ENCODE measurements at regions not wholly inside any gene's neighbourhood (a gene's known extent, or its start where the extent isn't known, plus 50 kb on each side); places are given as distances from the start of the nearest gene placed in this dataset.

DNA sequence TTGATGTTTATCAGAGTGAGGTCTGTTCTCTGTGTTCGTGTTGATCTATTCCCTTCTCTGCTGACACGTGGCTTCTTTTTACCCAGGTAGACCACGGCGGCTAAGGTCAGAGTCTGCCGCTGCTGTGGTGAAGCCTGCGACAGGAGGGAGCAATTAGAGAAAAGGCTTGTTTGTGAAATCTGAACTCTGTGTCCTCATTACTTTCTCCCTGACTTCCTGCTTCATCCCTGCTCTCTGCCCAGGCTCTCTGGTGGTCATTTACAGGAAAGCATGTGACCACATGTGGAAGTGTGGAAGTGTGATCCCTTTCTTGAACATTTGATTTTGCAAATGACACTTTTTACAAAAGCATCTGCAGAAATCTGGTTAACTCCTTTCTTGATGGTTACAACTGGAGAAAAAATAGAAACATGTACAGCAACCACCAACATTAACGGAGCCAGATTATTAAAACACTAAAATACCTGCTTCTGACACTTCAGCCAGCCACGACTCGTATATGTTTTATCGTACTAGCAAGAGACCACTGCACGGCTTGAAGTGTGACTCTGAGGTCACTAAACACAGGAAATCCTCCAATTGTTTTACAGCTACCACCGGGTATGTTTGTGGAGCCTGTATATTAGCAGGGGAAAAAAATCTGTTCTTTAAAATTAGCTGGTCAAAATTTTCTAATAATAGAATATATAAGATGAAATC lies 388.6 kb upstream of the TMPO start:
- TF ChIP-seq, protein P1, sequence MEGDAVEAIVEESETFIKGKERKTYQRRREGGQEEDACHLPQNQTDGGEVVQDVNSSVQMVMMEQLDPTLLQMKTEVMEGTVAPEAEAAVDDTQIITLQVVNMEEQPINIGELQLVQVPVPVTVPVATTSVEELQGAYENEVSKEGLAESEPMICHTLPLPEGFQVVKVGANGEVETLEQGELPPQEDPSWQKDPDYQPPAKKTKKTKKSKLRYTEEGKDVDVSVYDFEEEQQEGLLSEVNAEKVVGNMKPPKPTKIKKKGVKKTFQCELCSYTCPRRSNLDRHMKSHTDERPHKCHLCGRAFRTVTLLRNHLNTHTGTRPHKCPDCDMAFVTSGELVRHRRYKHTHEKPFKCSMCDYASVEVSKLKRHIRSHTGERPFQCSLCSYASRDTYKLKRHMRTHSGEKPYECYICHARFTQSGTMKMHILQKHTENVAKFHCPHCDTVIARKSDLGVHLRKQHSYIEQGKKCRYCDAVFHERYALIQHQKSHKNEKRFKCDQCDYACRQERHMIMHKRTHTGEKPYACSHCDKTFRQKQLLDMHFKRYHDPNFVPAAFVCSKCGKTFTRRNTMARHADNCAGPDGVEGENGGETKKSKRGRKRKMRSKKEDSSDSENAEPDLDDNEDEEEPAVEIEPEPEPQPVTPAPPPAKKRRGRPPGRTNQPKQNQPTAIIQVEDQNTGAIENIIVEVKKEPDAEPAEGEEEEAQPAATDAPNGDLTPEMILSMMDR (IDR thresholded peaks at IDR 0.05; ENCODE audit: unreplicated experiment): no peak
- intact Hi-C loops (cut with micrococcal nuclease; ENCODE audit: unreplicated experiment): no loop called here
- no peak overlapping the region for H3K4me3 Mint-ChIP-seq (ENCODE audit: low read depth, unreplicated experiment)
- H3K4me1 Mint-ChIP-seq (ENCODE audit: low read depth, unreplicated experiment): peaks cover 20% of the 10 kb centered on the region
- BruUV-seq (replicated peaks): no TSS peak
- no peaks in the 10 kb centered on the region for H3K27me3 Mint-ChIP-seq (ENCODE audit: unreplicated experiment)
- no peaks in the 10 kb centered on the region for H3K9me3 Mint-ChIP-seq (ENCODE audit: low read depth, unreplicated experiment)
- H3K36me3 Mint-ChIP-seq (ENCODE audit: insufficient read depth, unreplicated experiment): no peaks in the 10 kb centered on the region
- CTCF ChIA-PET: interaction anchor here (1.0 kb wide), 1 partner anchor 69 kb away, joined by 3 read pairs; no protein-coding TSS in a partner anchor
- DNase-seq: peak; percentile 29
- H3K27ac Mint-ChIP-seq (ENCODE audit: unreplicated experiment): peak overlapping the region; percentile 4

DNA sequence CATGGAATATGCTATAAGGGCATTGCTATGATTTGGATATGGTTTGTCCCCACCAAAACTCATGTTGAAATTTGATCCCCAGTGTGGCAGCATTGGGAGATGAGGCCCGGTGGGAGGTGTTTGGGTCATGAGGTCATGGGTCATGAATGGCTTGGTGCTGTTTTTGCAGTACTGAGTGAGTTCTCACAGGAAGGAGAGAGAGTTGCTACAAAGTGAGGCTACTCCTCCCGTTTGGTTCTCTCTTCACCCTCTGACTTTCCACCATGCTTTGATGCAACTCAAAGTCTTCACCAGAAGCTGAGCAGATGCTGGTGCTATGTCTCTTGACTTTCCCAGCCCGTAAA lies 388.1 kb upstream of the TMPO start:
- Mint-ChIP-seq H3K9me3 (ENCODE audit: low read depth, unreplicated experiment) (no peaks in the 10 kb centered on the region), H3K4me3 (ENCODE audit: low read depth, unreplicated experiment) (no peak overlapping the region), H3K36me3 (ENCODE audit: insufficient read depth, unreplicated experiment) (no peaks in the 10 kb centered on the region), H3K4me1 (ENCODE audit: low read depth, unreplicated experiment) (peaks cover 20% of the 10 kb centered on the region), H3K27ac (ENCODE audit: unreplicated experiment) (peak overlapping the region; percentile 50), H3K27me3 (ENCODE audit: unreplicated experiment) (no peaks in the 10 kb centered on the region)
- CTCF ChIA-PET: interaction anchor here (1.0 kb wide), 1 partner anchor 70 kb away, joined by 3 read pairs; no protein-coding TSS in a partner anchor
- no TSS peak for BruUV-seq (replicated peaks)
- TF ChIP-seq, protein P1 (IDR thresholded peaks at IDR 0.05; ENCODE audit: unreplicated experiment): no peak
- intact Hi-C loops (cut with micrococcal nuclease; ENCODE audit: unreplicated experiment): no loop called here
- DNase-seq: no peak

GRCh38 chr12:98127854-98128253 lies 387.5 kb upstream of the TMPO start:
- H3K9me3 Mint-ChIP-seq (ENCODE audit: low read depth, unreplicated experiment): no peaks in the 10 kb centered on the region
- no peaks in the 10 kb centered on the region for H3K36me3 Mint-ChIP-seq (ENCODE audit: insufficient read depth, unreplicated experiment)
- CTCF ChIA-PET: no interaction called here
- no TSS peak for BruUV-seq (replicated peaks)
- H3K27me3 Mint-ChIP-seq (ENCODE audit: unreplicated experiment): no peaks in the 10 kb centered on the region
- peak overlapping the region; percentile 50 for H3K27ac Mint-ChIP-seq (ENCODE audit: unreplicated experiment)
- no peak overlapping the region for H3K4me3 Mint-ChIP-seq (ENCODE audit: low read depth, unreplicated experiment)
- intact Hi-C loops (cut with micrococcal nuclease; ENCODE audit: unreplicated experiment): no loop called here
- peaks cover 20% of the 10 kb centered on the region for H3K4me1 Mint-ChIP-seq (ENCODE audit: low read depth, unreplicated experiment)
- DNase-seq: no peak
- TF ChIP-seq, protein P1 (IDR thresholded peaks at IDR 0.05; ENCODE audit: unreplicated experiment): no peak

DNA sequence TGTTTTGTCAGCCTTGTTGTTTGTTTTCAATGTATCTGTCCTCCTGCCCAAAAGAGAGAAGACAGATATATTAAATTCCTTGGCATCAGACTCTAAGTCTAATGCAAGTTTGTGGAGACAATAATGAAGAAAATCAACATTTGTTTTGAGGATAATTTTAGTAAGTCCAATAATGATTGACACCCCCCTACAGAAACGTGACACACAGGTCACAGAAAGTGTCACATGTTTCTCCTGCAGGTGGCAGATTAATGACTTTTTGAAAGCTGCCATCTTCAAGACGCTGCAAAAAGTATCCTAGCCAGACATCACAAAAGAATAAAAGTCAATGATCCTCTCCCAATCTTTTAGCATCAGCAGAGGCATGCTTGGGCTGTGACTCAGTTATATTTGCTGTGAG lies 378.8 kb upstream of the TMPO start:
- BruUV-seq (replicated peaks): no TSS peak
- intact Hi-C loops (cut with micrococcal nuclease; ENCODE audit: unreplicated experiment): no loop called here
- no peak overlapping the region for H3K27ac Mint-ChIP-seq (ENCODE audit: unreplicated experiment)
- no peaks in the 10 kb centered on the region for H3K36me3 Mint-ChIP-seq (ENCODE audit: insufficient read depth, unreplicated experiment)
- peaks cover 16% of the 10 kb centered on the region for H3K27me3 Mint-ChIP-seq (ENCODE audit: unreplicated experiment)
- DNase-seq: no peak
- TF ChIP-seq, protein P1 (IDR thresholded peaks at IDR 0.05; ENCODE audit: unreplicated experiment): no peak
- CTCF ChIA-PET: no interaction called here
- H3K9me3 Mint-ChIP-seq (ENCODE audit: low read depth, unreplicated experiment): peaks cover 5% of the 10 kb centered on the region
- H3K4me1 Mint-ChIP-seq (ENCODE audit: low read depth, unreplicated experiment): no peaks in the 10 kb centered on the region
- no peak overlapping the region for H3K4me3 Mint-ChIP-seq (ENCODE audit: low read depth, unreplicated experiment)
